ENCODE measurements at regions not wholly inside any gene's neighbourhood (a gene's known extent, or its start where the extent isn't known, plus 50 kb on each side); places are given as distances from the start of the nearest gene placed in this dataset.

DNA sequence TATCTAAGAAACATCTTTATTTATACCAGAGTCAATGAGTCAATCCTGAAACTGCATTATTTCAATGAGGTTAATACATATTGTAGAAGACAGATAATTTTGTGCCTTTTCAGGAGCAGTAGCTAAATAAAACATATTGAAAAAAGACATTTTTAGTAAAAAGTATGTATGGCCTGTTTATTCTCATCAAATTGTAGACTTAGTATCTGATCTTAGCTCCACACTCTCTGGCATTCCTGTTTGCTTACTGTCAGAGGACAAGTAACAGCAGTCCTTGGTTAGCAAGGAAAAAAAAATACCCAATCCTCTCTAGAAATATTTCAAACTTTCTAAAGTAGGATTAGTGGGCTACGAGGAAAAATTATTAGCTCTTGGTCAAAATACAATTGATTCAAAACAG lies 50.5 kb upstream of the GUCY1A1 start:
- DNase-seq (ENCODE audit: low spot score), result no peak

DNA sequence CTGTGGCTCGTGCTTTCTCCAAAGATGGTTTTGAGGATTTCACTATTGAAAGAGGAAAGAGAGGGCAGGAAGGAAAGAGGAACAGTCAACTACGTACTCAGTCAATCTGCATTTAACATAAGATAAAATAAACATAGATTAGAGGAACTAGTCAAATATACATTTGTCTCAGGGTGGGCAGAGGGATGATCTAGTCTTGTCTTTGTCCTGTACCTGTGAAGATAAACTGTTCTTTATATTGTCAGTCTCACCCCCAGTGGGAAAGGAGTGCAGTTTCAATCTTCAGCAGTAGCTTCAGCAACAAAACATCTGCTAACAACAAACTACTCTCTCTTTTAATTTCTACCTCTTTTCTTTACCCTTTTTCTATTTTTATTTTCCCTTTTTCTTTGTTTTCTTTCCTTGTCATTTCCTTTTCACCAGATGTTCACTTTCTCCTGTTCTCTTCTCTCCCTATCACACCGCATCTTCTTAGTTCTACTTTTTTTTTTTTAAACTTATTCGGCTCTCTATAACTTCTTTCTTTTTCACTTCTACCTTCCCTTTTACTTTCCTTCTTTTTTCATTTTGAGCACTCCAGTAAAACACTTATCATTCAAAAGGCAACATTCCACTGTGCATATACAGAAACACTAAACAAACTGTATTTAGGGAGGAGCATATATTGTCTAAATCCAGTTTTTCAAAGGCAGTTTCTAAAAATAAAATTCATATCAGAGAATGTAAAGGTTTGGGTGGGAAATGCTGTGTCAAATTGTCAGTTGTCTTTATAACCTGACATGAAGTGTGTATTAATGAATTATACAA lies 51.4 kb upstream of the GUCY1A1 start:
- no peak for DNase-seq (ENCODE audit: low spot score)

DNA sequence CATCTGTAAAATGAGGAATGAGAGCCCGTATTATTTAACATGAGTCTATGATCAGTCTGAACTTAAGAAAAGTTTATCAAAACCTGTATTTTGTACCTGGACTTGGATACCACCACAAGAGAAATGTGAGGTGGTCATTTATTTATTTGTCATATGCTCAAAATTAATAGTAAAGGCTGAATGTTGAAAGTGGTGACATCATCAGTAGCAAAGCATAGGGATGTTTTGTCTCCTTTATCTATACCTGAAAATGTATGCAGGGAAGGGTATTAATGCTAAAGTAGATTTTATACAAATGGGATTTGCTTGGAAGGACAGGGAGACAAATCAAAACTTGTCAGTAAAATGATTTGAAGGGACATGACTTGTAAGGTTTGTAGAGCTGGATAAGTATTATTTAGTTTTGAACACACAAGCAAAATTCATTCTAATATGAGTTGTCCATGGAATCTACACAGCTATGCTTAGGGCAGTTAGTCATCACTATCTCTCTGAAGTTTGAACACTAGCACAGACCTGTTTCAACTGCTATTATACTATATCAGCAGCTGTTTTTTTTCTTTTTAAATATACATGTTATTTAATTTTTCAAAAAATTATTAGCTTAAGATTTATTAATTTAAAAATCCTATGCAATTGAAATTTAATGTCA lies 52.4 kb upstream of the GUCY1A1 start:
- no peak for DNase-seq (ENCODE audit: low spot score)

DNA sequence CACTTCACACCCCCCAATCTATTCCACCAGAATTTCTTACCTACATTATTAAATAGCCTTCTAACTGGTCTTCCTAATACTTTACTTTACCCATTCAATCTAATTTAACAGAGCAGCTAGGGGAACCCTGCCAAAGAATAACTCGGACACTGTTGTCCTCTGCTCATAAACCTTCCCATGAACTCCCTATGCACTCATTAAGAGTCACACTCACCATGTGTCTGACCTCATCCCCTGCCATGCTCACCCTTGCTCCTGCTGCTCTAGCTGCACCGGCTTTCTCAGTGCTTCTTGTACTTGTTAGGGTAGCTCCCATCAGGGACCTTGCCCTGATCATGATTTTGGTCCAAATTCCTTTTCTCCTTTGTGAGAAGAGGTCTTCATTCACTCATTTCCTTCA lies 54.6 kb upstream of the GUCY1A1 start:
- no peak for DNase-seq (ENCODE audit: low spot score)

DNA sequence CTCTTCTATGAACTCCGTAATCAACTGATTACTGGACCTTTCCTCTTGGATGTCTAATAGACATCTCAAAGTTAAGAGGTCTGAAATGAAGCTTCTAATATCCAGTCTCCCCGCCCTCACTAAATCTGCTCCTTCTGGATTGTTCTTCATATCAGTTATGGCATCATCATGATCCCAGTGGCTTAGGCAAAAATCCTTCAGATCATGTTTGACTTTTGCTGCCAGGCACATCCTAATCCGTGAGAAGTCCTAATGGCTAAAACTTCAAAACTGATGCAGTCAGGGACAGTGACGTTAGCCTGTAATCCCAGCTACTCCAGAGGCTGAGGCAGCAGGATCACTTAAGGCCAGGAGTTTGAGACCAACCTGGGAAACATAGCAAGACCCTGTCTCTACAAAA lies 55.1 kb upstream of the GUCY1A1 start:
- no peak for DNase-seq (ENCODE audit: low spot score)

- no peak for DNase-seq (ENCODE audit: low spot score)
These were observed 56.5 kb upstream of the GUCY1A1 start for GRCh38 chr4:155610143-155610542.

DNA sequence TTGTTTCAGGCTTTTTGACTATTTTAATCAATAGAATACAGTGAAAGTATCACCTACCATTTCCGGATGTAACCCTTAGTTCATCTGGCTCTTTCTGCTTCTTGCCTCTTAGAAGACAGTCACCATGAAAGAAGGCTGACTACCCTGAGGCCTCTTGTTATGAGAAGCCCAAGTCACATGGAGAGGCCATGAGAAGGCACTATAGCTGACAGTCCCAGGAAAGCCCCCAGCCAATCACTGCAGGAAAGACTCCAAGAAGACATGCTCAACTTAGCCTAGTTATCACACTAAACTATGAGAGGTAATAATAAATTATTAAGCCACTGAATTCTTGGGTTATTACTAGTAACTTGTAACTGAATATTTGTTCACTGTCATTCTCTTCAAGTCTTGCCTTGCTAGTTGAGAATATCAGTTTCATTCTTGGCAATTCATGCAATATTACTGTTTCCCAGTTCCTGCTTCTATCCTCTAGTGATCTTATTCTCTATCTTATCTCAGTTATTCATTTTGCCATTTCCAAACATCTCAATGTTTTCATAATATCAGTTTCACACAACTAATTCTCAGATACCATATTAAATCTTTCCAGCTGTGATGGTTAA lies 57.1 kb upstream of the GUCY1A1 start:
- no peak for DNase-seq (ENCODE audit: low spot score)

- DNase-seq (ENCODE audit: low spot score), result no peak
These were observed 58.3 kb upstream of the GUCY1A1 start for GRCh38 chr4:155608225-155608885.

DNA sequence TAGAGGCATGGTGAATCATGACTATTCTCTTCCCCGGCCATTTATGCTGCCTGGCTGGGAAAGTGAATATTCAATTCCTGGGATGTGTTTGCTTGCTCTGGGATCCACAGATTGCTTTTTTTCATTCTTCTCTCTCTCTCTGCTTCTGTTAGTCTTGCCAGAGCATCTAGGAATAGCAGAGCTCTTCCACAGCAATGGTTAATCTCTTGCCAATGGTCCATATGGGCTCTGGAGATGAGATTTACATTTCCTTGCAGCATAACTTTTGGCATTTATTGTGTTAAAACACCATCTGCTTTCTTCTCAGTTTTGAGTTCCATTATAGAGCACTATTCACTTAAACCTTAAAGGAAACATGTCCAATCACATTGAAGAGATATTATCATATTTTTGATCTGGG lies 59.2 kb upstream of the GUCY1A1 start:
- DNase-seq (ENCODE audit: low spot score), result no peak

DNA sequence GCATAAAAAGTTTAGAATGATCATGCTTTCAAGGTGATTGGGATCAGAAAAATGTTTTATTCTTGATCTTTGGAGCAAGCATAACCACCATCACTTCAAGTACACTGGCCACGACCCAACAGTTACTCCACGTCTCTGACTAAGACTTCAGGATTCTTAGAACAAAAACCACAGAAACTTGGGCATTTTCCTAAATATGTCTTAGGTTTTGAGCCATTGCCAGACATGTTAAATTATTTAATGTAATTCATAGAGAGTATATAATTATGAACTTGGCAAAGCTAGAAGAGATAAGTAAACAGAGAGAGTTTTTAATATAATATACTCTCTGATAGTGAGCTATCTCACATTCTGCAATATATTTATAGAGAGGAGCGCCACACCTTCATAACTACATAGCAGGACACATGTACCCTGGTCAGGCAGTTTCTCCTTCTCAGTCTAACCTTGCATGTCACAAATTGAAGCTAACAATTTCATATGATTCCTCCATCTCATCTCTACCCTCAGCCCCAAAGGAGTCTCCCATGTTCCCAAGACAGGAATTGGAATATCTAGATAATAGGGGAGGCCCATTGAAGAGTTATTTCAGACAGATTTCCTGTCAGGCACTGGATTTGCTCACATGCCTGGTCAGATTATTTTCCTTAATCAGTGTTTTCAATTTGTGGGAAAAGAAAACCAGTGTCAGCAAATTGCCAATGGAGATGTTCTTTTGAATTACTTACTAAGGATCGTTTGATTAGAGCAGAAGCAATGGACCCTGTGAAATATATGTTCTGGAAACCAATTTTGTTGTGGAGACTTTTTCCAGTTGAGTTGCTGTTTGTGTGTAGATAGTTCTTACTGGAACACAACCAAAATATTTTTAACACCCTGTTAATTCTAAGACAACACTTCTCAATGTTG lies 61.7 kb upstream of the GUCY1A1 start:
- no peak for DNase-seq (ENCODE audit: low spot score)

DNA sequence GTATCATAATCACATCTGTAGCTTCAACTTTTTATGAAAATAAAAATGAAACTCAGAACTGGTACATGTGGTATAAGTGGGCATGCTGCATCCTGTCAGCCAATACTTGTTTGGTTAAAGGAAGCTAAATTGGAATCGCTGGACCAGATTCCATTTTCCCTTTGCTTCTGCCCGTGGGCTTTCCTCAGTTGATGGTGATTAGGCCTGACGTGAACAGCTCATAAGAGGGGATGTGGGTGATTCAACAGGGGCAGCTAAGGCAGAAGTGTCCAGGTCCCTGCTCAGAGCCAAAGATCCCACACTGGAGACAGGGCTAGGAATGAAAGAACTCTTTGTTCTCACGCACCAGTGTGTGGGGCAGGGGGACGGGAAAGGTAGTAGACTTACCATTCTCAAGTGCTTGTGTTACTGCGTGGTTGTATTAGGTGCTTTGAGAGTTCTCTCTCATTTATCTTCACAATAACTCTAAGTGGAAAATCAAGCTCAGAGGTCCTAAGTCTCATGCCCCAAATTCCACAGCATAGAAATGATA lies 63.2 kb upstream of the GUCY1A1 start:
- no peak for DNase-seq (ENCODE audit: low spot score)

DNA sequence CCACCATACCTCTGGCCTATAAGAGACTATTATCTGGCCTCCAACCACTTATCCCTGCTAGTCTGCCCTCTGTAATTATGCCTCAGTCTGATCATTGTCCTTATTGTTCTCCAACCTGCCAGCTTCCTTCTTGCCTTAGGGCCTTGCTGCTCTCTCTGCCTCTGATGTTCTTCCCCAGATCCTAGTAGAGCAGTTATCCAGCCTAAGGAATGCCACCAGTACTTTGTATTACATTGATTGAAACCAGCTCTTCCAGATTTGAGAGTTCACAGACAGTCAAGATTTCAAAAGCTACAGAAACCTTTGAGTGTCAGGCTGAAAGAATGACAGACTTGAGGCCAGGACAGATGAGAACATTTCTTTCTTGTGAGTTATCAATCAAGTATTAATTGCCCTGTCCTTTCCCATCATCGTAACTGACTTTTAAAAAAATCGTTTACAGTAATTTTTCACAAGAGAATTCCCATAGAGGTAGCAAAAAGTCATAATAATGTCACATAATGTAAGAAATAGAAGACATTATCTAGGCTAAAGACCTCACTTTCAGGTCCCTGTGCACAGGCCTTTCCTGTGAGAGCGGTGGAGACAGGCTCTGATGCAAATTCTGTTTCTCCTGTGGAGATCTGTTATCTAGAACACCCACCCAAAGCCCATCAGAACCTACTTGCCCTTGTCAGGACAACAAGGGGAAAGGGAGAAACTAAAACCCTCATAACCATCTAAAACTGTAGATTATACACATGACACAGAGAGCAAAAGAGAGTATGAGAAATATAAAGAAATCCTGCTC lies 64.1 kb upstream of the GUCY1A1 start:
- no peak for DNase-seq (ENCODE audit: low spot score)

DNA sequence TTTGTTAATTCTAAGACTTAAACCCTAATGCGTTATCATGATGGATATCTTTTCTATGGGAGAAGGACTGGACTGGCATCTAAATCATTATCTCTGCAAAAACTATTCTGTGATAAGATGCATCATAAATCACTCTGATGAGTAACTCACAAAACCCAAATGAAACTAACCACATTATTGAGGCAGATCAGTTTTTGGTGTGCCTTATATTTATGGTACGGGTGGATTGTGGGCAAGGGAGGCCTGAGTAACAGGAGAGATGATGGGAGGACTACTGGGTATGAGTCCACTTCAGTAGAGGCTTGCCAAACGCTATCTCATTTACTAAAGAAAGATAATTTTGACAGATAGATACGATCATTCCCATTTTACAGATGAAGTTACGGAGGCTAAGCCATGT lies 66.4 kb upstream of the GUCY1A1 start:
- no peak for DNase-seq (ENCODE audit: low spot score)

- DNase-seq (ENCODE audit: low spot score), result no peak
These were observed 67.1 kb upstream of the GUCY1A1 start for GRCh38 chr4:155599596-155599995.

DNA sequence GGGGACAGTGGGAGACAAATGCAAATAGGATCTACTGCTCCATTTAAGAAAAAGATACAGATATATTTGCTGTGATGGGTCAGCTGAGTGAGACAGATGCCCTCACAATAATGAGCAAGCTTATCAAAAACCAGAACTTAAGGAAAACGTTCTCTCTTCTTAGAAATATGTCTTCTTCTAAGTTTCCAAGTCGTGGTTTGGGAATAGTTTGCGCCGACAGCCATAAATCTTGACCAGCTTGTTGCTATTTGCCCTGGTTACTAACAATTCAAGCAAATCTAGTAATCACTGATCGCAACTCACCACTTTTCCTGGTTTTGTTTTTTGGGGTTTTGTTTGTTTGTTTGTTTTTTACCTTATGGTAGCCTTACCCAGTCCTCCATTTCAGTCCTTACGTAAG lies 67.6 kb upstream of the GUCY1A1 start:
- DNase-seq (ENCODE audit: low spot score), result no peak

DNA sequence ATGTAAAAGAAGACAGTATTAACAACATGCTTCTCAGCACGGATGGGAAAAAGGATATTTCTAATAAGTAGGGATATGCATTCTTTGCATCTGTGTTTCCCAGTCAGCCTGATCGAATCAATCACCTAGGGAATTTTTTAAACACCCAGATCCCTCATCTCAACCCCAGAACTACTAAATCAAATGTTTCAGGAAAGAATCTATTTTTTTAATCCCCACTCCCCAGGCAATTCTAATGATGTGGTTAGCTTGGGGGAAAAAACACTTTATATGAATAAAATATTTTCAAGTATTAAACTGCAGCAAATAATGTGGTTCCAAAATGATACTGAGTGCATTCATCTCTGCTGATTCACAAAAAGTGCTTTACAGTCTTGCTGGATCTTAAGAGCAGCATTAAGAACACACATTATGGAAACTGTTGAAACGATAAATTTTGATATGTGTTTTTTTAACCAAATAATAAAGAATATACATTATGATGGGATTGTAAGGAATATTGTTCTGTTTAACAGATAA lies 68.7 kb upstream of the GUCY1A1 start:
- no peak for DNase-seq (ENCODE audit: low spot score)

- DNase-seq (ENCODE audit: low spot score), result no peak
These were observed 69.4 kb upstream of the GUCY1A1 start for GRCh38 chr4:155597281-155597680.

- no peak for DNase-seq (ENCODE audit: low spot score)
These were observed 72.9 kb upstream of the GUCY1A1 start for GRCh38 chr4:155593793-155594192.

- DNase-seq (ENCODE audit: low spot score), result no peak
These were observed 73.7 kb upstream of the GUCY1A1 start for GRCh38 chr4:155592938-155593297.

DNA sequence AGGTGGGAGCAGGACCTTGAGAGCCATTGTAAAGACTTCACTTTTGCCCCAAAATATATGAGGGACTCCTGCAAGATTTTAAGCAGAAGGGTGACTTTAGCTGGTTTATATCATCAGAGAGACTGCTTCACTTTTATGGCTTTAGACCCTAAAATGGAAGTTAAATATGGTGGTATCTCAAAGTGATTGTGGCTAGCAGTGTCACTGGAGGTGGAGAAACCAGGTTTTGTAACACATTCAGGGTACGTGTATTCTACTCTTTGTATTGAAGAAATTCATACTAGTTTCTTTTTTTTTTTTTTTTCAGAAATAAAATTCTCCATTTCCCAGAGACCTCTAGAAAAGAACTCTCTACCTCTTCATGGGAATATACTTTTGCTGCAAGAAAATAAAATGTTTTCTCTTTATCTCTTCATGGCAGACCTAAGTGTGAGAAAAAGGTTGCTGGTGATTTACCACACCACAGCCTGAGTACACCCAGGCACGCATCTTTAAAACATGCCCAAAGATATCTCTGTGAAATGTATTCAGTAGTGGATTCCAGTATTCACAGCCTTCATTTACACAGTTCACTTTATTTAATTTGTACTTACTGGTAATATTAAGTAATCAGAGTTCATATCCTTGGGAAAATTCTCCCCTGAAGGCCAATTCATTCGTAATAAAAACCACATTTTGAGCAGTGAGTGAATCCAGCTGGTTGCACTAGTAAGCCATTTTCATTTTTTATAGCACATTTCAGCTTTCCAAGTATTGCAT lies 74.3 kb upstream of the GUCY1A1 start:
- no peak for DNase-seq (ENCODE audit: low spot score)

Measured in CD4-positive, alpha-beta T cell treated with Interleukin-6 at 100 ng/mL for 8 hours (primary cell).